ENCODE measurements at regions not wholly inside any gene's neighbourhood (a gene's known extent, or its start where the extent isn't known, plus 50 kb on each side); places are given as distances from the start of the nearest gene placed in this dataset.

DNA sequence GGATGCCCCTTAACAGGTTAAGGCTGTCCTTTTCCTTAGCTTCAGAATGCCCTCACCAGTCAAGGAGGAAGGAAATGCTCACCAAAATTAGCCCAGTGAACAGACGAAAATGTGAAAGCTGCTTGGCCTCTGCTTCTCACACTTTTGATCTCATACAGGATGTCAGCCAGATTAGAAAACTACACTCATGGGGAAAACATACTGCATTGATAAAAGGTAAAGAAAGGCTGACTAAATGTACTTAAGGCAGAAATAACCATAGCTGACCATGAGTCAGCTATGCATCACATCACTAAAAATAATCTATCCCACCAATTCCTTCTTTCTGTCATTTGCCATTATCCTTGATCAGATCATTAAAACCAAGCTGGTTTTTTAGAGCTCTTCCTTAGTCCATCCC is 198.4 kb upstream of the TENT5A start:
- TF ChIP-seq, protein P1, sequence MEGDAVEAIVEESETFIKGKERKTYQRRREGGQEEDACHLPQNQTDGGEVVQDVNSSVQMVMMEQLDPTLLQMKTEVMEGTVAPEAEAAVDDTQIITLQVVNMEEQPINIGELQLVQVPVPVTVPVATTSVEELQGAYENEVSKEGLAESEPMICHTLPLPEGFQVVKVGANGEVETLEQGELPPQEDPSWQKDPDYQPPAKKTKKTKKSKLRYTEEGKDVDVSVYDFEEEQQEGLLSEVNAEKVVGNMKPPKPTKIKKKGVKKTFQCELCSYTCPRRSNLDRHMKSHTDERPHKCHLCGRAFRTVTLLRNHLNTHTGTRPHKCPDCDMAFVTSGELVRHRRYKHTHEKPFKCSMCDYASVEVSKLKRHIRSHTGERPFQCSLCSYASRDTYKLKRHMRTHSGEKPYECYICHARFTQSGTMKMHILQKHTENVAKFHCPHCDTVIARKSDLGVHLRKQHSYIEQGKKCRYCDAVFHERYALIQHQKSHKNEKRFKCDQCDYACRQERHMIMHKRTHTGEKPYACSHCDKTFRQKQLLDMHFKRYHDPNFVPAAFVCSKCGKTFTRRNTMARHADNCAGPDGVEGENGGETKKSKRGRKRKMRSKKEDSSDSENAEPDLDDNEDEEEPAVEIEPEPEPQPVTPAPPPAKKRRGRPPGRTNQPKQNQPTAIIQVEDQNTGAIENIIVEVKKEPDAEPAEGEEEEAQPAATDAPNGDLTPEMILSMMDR (IDR thresholded peaks at IDR 0.05) = no peak
- TF ChIP-seq POLR2A (IDR thresholded peaks at IDR 0.05; ENCODE audit: low read depth) (no peak), POLR2AphosphoS5 (IDR thresholded peaks at IDR 0.05) (no peak)
